Testis (tissue), 2 donors: ENCODE measurements at regions not wholly inside any gene's neighbourhood (a gene's known extent, or its start where the extent isn't known, plus 50 kb on each side); places are given as distances from the start of the nearest gene placed in this dataset.
A peak's percentile ranks its signal among the peaks of the same experiment; 100 is the strongest.
"Not testable (repeated sequence)": the region's sequence is repeated elsewhere in the genome, so short reads cannot be mapped to it uniquely, and the experiment has no call there.

Source experiments
- DNase-seq: peaks from one replicate; pipeline ENCODE4 v3.0.0-alpha.2; 2019
- H3K27ac ChIP-seq, 2 donors: fragments of 200-600 bp; sonication (generic); one replicate each; pipeline ENCODE4 v1.5.1; 2019
- H3K27me3 ChIP-seq: fragments of 200-600 bp; sonication (generic); one replicate; pipeline ENCODE4 v1.5.1; 2019
- H3K36me3 ChIP-seq: fragments of 200-600 bp; sonication (generic); one replicate; pipeline ENCODE4 v1.5.1; 2017; ENCODE audit warnings: low read depth; ENCODE audit errors: missing control alignments
- H3K4me1 ChIP-seq: fragments of 200-600 bp; sonication (generic); one replicate; pipeline ENCODE4 v1.5.1; 2019
- H3K4me3 ChIP-seq, 2 donors: fragments of 200-600 bp; sonication (generic); one replicate each; pipeline ENCODE4 v1.5.1; 2017 to 2019
- H3K9me3 ChIP-seq: fragments of 200-600 bp; sonication (generic); one replicate; pipeline ENCODE4 v1.5.1; 2017
- CTCF ChIP-seq, 3 experiments: fragments of 450-650 bp in 2 of 3; fragments of 200-600 bp in 1 of 3; sonication (generic) in 1 of 3; IDR thresholded peaks; one replicate each; pipeline ENCODE4 v1.5.1; 2016 to 2019; ENCODE audit warnings: antibody characterized with exemption in 3 of 3, mild to moderate bottlenecking in 2 of 3, moderate library complexity in 1 of 3
- POLR2A ChIP-seq: fragments of 450-650 bp; IDR thresholded peaks from one replicate; pipeline ENCODE4 v1.6.1; 2017; ENCODE audit warnings: antibody characterized with exemption, mild to moderate bottlenecking, moderate library complexity
- WGBS, 2 donors: methylation state at CpG; one replicate each; pipeline ENCODE4 v1.1.5; 2018; 5-methylcytosine and 5-hydroxymethylcytosine counted together
- intact Hi-C: fragments of 100-400 bp; cut with DNase I; formaldehyde crosslinking; loops from one replicate; pipeline ENCODE4 v1.15.1; 2023; ENCODE audit warnings: low total_unique reads

- Histone ChIP-seq H3K4me1 (no peaks in the 10 kb centered on the region), H3K27me3 (no peaks in the 10 kb centered on the region), H3K27ac (no peak overlapping the region), H3K4me3 (no peak overlapping the region), H3K36me3 (no peaks in the 10 kb centered on the region), H3K9me3 (no peaks in the 10 kb centered on the region)
- no peak for DNase-seq
- no peak for TF ChIP-seq CTCF (IDR thresholded peaks at IDR 0.05)
- TF ChIP-seq POLR2A, result no peak
- intact Hi-C loops, result no loop called here
Observed at GRCh38 chr5:159498630-159499029, 168.3 kb upstream of the IL12B start.

- H3K4me1 ChIP-seq, intact Hi-C loops, H3K36me3 ChIP-seq, DNase-seq, H3K4me3 ChIP-seq, H3K9me3 ChIP-seq, H3K27ac ChIP-seq, H3K27me3 ChIP-seq: not testable (repeated sequence)
- 93 to 96% methylated on average over 4 of the region's 4 CpGs for WGBS, 2 donors
Observed at GRCh38 chr5:159502116-159502515, 171.8 kb upstream of the IL12B start.

DNA sequence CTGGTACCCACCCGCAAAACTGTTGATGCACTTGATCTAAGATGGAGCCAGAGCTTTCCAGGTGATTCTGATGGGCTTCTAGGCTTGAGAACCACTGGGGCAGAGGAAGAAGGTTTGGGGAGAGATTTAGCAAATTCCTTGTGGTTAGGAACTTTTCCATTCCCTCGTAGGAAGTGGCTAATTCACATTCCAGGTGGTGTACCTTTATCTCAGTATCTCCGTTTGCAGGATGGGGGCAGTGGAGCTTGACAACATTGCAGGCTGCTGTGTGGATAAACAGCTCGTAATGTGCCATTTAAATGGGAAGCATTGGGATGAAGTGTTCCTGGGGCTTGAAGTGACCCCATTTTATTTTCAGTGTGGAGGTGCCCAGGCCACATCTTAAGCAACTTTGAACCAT is 172.9 kb upstream of the IL12B start:
- TF ChIP-seq POLR2A (no peak), CTCF (IDR thresholded peaks at IDR 0.05) (no peak)
- 86 to 95% methylated on average over 4 of the region's 4 CpGs for WGBS, 2 donors
- no peaks in the 10 kb centered on the region for H3K36me3 ChIP-seq
- intact Hi-C loops, result no loop called here
- no peak overlapping the region for H3K27ac ChIP-seq
- DNase-seq, result no peak
- H3K9me3 ChIP-seq, result no peaks in the 10 kb centered on the region
- no peak overlapping the region for H3K4me3 ChIP-seq
- peaks cover under 1% of the 10 kb centered on the region for H3K4me1 ChIP-seq
- no peaks in the 10 kb centered on the region for H3K27me3 ChIP-seq

GRCh38 chr5:159504106-159504856 is 174.0 kb upstream of the IL12B start:
- Histone ChIP-seq H3K27ac (peak overlapping the region; percentile 41 to 54), H3K4me1 (peaks cover 11% of the 10 kb centered on the region), H3K4me3 (no peak overlapping the region), H3K9me3 (no peaks in the 10 kb centered on the region), H3K36me3 (no peaks in the 10 kb centered on the region), H3K27me3 (no peaks in the 10 kb centered on the region)
- 22 to 48% methylated on average over 2 of the region's 2 CpGs for whole genome bisulfite sequencing, 2 donors
- intact Hi-C loops, result no loop called here
- TF ChIP-seq CTCF (IDR thresholded peaks at IDR 0.05) (no peak), POLR2A (no peak)
- DNase-seq, result no peak

GRCh38 chr5:159504857-159505304 is 174.6 kb upstream of the IL12B start:
- H3K4me1 ChIP-seq, result peaks cover 11% of the 10 kb centered on the region
- peak overlapping the region; percentile 41 to 54 for H3K27ac ChIP-seq
- 34 to 39% methylated on average over 7 of the region's 7 CpGs for WGBS, 2 donors
- no peaks in the 10 kb centered on the region for H3K27me3 ChIP-seq
- TF ChIP-seq POLR2A (no peak), CTCF (IDR thresholded peaks at IDR 0.05) (no peak)
- peak; percentile 31 for DNase-seq
- no peak overlapping the region for H3K4me3 ChIP-seq
- no peaks in the 10 kb centered on the region for H3K36me3 ChIP-seq
- no peaks in the 10 kb centered on the region for H3K9me3 ChIP-seq
- intact Hi-C loops, result no loop called here
